Ramos (cell line): ENCODE measurements at regions not wholly inside any gene's neighbourhood (a gene's known extent, or its start where the extent isn't known, plus 50 kb on each side); places are given as distances from the start of the nearest gene placed in this dataset.
"Not testable (repeated sequence)": the region's sequence is repeated elsewhere in the genome, so short reads cannot be mapped to it uniquely, and the experiment has no call there.

ENCODE experiments used
- in situ Hi-C: fragments of 300-500 bp; cut with MboI; formaldehyde crosslinking; loops from one replicate; pipeline ENCODE4 v1.14.3; 2022; ENCODE audit warnings: low sequenced_read_pairs; ENCODE audit not compliant: unreplicated experiment

- in situ Hi-C loops = not testable (repeated sequence)
Measured at GRCh38 chr5:167391286-167391685, 900.2 kb upstream of the WWC1 start.

DNA sequence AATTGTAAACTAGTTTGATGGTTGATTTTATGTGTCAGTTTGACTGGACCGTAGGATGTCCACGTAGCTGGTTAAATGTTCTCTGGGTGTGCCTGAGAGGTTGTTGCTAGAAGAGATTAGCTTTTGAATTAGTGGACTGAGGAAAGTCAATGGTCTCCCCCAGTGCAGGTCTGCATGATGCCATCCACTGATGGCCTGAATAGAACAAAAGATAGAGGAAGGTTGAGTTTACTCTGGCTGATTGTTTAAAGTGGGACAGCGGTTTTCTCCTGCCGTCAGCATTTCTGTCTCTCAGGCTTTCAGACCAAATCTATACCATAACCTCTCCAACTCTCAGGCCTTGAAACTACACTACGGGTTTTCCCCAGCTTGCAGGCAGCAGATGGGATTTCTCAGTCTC is 899.2 kb upstream of the WWC1 start:
- in situ Hi-C loops = no loop called here

DNA sequence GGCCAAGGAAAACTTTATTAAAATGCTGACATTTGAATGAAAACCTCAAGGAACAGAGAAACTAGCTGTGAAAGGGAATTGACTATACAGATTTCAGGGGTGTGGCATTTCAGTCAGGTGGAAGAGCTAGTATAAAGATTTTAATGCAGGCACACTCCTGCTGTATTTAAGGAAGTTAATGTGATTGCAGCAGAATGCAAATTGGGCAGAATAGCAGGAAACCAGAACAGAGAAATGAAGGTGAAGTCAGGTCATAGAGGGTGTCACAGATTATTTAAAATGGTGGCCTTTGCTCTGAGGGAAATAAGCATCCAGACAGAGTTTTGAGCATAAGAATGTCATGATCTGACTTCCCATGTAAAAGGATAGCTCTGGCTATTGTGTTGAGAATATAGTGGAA is 898.1 kb upstream of the WWC1 start:
- in situ Hi-C loops = no loop called here

DNA sequence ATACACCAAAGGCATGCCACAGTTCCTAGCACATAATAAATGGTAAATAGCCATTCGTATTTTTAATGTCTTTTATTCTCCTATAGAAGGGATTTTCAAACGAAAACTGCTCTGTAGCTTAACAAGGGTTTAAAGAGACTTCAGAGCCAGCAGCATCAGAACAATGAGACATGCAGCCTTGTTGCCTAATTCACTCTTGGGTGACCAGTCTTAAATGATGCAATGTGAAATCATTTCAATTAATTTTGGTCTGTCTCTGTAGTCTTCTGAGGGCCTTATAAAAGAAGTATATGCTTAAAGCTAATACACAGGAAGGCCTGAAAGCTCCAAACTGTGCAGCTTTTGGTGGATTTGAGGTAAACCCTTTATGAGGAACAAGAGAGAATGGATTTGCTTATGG is 888.8 kb upstream of the WWC1 start:
- in situ Hi-C loops = no loop called here

DNA sequence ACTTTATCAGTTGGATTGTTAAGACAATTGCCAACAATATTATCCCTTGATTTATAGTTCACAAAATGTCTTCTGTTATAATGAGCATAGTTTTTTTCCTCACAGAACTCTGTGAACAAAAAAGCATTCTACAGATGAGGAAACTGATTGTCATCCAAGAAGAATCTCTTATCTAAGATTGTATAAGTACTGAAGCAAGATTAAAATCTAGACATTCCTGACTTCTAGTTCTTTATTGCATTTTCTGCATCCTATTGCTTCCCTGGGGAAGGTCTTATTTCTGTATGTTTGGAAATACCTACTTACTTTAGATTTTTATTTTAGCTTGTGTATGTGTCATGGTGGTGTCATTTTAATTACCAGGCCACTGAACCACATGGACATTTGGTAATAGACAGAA is 884.9 kb upstream of the WWC1 start:
- in situ Hi-C loops = no loop called here

- in situ Hi-C loops = no loop called here
Measured at GRCh38 chr5:167412556-167412955, 878.9 kb upstream of the WWC1 start.

DNA sequence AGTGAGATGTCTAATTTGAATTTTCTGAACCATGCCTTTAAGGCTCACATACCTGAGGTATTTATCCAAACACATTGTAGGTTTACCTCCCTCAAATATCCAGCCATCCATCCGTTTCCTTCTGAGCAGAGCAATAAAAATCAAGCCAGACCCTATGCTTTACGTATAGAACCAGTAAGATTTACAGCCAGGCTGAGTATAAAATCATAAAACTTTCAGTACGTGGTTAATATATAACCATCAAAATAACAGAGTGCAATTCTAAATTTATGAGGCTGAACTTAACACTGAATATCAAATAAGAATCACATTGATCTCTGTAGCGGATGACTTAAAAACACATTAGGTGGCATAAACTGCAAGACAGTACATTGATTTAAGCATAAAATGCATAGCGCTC is 877.9 kb upstream of the WWC1 start:
- in situ Hi-C loops = no loop called here

DNA sequence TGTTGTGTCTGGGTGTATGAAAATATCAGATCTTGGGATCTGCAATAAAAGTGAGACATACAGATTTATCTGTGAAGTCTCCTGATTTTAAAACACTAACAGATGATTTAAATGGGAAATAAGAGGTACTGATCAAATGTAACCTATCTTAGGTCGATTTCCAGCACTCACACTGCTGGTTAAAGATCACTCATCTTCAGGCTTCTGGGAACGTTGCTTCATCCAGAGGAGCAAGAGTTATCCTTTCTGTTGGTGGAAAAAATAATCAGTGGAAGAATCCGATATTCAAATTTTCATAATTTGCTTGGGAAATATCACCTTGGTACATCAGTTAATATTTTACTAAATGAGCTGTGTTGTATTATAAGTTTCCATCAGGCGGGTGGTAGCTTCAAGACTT is 876.8 kb upstream of the WWC1 start:
- in situ Hi-C loops = no loop called here

DNA sequence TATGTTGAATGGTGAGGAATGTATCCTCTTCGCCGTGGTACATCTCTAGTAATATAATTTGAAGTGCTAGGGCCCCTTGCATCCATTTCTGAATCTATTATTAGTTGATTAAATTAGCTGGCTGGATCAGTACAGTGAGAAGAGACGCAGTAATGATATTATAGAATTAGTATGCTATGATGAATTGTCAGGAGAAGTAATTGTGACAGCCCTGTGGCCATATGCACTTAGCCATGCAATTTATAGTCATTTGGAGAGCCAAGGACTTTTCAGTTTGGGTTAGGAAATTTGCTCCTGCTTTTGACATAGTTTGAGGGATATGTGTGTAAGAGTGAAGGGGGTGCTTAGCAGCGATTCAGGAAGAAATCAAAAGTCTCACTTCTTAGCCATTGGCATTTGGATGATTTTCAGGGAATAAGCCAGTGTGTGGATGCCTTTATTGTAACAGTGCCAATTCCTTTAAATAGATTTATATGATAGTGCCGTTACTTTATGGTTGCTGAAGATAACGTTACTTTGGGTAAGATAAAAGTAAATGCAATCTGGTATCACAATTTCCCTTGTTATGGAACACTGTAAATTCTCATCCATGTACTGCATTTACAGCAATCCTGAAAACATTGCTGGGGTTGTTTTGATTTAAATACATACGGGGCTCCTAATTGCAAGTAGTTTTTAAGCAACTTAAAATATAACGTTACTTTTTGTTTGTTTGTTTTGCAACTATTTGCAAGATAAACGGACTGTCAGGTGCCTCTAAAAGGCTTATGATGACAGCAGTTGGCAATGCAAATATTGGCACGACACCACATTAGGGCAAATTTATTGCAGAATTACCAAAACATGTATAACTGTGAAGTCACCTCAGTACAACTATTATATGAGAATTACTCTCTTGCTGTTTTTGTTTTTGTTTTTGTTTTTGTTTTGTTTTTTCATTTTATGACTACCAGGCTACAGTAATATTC is 875.4 kb upstream of the WWC1 start:
- in situ Hi-C loops = no loop called here

DNA sequence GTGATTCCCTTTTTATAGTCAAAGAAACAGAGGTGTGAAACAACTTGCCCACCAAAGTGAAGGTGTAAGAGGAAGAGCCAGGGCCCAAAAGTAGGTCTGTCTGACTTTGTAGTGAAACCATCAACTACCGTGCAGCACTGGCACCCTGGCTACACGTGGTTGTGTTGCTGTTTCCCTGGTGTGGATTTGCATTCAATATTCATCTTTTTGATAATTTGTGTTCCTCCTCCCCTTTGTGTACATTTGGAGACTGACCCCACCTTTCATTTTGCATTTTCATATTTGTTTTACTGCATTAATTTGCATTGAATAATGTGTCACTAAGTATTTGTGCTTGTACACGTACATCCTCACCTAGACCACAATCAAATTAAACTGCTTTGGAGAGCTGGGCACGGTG is 873.8 kb upstream of the WWC1 start:
- in situ Hi-C loops = no loop called here

- in situ Hi-C loops = no loop called here
Measured at GRCh38 chr5:167425161-167425560, 866.3 kb upstream of the WWC1 start.

DNA sequence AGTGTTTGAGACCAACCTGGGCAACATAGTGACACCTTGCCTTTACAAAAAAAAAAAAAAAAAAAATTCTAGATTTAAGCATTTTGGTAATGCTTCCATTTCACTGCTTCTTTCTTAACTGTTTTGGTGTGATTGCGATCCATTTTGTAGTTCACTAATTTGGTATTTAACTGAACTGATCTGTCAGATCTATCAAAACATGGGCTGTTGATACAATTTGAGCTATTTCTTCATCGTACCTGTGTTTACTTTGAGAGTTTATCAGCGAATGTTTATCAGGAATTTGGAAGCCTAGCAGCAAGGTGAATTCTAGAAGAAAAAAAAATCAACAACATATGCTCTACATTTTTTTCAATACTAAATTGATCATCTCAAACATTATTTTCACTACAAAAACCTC is 864.9 kb upstream of the WWC1 start:
- in situ Hi-C loops = no loop called here

DNA sequence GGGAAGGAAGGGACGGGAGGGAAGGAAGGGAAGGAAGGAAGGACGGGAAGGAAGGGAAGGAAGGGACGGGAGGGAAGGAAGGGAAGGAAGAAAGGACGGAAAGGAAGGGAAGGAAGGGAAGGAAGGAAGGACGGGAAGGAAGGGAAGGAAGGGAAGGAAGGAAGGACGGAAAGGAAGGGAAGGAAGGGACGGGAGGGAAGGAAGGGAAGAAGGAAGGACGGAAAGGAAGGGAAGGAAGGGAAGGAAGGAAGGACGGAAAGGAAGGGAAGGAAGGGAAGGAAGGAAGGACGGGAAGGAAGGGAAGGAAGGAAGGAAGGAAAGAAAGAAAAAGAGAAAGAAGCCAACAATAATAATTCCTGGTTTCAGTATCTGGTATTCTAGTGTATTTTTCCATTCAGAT is 863.8 kb upstream of the WWC1 start:
- in situ Hi-C loops = not testable (repeated sequence)

DNA sequence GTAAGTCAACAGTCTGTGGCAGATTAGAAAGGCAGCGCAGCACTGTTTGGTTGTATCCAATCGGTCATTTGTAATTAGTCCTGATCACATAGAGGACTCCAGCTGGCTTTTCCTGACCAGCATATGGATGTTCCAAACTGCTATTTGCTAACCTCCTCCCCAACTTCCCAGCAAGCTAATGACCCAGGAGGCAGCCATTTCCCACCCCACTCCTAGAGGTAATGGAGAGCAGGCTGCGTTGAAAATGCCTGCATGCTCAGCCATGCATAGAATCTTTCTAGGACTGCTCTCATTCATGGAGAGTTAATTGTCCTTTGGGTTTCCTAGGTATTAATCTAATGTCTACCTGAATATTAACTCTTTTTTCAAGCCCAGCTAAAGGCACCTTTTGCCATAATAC is 850.6 kb upstream of the WWC1 start:
- in situ Hi-C loops = no loop called here

DNA sequence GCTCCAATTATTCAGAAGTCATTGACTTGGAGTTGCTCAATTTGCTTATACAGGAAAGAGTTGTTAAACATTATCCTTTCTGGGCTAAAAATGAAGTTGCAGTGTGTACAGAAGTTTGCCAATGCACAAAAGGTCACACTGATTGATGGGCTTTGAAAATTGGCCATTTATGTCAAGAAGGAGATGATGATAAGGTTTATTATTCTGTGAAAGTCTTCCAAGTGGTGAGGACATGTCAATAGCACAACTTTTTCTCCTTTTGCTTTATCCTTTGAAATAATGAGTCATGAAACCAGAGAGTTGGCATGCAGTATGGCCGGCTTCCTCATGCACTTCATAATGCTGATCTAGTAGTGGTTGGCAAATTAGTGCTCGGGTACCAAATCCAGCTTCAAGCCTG is 848.5 kb upstream of the WWC1 start:
- in situ Hi-C loops = no loop called here

DNA sequence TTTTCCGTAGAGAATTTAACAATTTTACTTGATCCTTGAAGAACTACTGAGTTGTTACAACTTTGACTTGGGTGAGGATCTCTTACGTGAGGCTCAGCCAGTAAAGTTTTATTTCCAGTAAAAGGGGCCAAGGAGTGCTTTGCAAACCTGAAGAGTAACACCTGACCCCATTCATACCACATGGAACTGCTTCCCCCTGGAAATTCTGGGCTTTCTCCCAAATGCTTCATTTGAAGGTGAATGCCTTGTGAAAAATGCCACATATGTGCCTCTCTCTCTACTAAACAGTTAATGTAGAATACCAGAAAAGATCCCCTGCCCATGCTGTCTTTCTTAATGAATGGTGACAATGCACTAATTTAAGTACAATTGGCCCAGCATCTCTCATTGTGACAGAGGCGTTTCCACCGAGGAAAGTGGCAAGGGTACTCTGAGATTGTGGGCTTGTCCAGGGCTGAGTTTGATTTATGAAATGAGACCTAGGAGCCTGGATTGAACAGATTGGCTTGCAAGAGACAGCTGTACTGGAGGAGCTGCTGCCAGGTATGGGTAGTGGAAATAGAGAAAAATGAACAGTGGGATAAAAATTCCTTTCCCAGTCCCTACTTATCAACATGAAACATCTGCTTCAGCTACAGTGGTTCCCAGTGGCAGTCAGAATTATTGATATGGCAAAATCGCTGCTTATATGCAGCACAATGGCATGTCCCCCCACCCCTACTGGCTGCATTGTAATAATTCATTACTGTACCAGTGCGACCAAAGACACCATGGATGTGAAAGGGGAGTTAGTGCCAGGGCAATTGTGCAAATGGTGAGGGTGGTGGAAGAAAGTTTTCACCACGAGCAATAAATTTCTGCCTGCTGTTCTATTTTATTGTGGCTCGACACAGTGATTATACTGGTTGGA is 843.7 kb upstream of the WWC1 start:
- in situ Hi-C loops = no loop called here

GRCh38 chr5:167448376-167448775 is 843.1 kb upstream of the WWC1 start:
- in situ Hi-C loops = no loop called here

- in situ Hi-C loops = no loop called here
Measured at GRCh38 chr5:167451076-167451475, 840.4 kb upstream of the WWC1 start.

DNA sequence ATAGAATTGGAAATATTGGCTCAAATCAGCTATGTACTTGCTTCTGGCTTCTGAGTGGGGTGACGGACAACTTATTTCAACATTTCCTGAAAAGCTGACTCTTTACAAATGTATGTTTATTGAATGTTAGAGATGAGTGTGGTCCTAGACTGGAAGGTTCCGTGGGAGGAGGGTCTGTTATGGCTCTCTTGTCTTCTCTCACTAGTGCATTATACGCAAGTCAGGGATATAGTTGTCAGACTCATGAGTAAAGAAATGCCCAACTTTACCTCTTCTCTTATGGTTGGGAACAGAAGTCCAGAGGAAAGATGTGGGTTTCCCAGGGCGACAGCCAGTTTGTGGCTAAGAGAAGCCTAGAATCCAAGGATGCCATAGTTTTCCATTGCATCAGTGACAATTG is 839.3 kb upstream of the WWC1 start:
- in situ Hi-C loops = no loop called here

DNA sequence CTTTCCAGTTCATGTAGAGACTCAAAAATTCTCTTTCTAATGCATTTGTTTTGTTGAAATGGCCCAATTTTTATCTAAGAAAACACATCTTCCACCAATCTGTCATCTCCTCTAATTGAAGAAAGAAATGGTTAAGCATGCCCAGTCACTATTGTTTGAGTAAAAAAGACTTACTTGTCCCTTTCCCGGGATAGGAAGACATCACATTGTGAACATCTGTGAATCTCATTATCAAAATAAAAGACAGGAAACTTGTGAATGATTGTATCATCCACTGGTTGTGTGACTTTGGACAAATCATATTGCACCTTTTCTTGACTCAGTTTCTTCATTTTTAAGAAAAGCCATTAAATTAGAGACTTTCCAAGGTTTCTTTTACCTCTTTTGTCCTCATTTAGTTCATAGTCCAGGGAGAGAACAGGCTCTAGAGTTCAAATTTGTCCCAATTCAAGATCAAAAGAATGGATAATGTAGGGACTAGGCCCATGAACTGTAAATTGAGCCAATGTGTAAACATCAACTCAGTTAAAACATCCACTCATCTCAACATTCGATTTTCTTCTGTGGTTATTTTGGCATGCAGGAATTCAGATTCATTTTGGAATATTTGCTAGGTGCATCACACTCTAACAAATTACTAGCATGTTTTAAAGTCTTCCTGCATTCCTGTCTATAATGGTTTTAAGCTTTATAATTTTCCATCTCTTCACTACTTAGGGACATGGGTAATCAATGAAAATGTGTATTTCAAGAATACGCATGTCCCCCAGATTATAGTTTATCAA is 838.0 kb upstream of the WWC1 start:
- in situ Hi-C loops = no loop called here
